ENCODE measurements at regions not wholly inside any gene's neighbourhood (a gene's known extent, or its start where the extent isn't known, plus 50 kb on each side); places are given as distances from the start of the nearest gene placed in this dataset.
"Not testable (repeated sequence)": the region's sequence is repeated elsewhere in the genome, so short reads cannot be mapped to it uniquely, and the experiment has no call there.

DNA sequence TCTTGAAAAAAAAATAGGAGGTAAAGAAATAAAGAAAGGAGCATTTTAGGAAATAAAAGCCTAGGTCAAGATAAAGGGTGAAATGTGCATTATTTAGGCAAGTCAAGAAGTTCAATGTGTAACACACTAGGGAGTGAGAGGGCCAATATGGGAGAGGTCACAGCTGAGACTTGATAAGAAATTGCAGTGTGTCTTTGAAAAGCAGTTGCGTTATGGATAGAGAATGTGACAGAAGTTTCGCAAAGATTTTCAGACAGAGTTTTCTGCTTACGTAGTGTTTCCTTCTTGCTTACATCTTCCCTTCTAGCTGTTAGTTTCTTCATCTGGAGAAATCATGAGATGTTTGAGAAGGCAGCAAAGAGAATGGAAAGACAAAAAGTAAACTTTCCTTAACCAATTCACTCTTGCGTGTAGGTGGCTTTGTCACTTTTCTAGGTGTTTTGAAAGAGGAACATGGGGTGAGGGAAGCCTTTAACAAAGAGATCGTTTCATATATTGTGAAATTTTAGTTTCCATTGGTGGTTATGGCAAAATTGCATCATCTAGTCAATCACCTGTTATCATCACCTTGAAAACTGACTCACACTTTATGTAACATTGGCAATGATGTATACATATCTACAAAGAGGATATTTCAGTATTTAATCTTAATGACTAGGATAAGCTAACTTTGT lies 975.5 kb downstream of the OLFM4 start:
- no peak for DNase-seq

DNA sequence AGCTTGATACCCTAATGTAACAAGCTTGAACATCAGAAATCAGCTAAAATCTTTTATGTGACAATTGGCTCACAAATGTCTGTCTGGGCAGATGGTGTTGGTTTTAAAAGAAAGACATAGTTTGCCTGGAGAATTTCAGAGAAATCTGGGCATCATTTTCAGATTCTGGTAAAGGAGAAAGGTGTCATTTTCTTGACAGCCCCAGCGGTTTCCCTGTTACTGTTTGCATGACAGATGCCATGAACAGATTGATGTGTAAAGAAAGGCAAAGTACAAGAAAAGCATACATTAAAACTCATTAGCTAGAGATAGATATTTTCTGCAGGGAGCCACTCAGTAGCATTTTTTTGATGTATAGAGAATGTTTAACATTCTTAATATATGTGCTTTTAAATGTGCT lies 987.9 kb downstream of the OLFM4 start:
- DNase-seq, result no peak

- DNase-seq, result no peak
Observed at GRCh38 chr13:54018485-54018884, 989.9 kb downstream of the OLFM4 start.

DNA sequence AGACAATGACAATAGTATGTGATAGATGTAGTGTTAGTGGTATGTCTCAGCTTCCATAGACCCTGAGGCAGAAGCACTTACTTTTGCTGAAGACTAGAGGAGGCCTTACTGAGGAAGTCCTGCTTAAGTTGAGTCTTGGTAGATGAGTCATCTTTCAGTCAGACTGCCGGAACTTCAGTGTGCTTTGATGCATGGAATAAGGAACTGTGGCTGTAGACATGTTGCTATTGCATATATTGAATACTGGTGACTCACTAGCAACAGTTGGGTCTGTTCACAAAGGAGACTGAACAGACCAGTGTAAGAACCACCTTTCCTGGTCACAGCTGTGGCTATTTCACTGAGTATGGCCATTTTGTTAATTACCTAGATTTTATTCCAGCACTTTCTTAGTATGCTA lies 1000.6 kb downstream of the OLFM4 start:
- no peak for DNase-seq

- no peak for DNase-seq
Observed at GRCh38 chr13:54029720-54030119, 1001.1 kb downstream of the OLFM4 start.

DNA sequence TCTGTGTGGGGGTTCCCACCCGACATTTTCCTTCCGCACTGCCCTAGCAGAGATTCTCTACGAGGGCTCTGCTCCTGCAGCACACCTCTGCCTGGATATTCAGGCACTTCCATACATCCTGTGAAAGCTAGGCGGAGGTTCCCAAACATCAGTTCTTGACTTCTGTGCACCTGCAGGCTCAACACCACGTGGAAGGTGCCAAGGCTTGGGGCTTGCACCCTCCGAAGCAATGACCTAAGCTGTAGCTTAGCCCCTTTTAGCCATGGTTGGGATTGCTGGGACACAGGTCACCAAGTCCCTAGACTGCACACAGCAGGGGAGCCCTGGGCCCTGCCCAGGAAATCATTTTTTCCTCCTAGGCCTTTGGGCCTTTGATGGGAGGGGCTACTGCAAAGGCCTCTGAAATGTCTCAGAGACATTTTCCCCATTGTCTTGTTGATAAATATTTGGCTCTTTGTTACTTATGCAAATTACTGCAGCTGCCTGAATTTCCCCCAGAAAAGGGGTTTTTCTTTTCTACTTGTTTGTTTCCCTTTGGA lies 1004.8 kb downstream of the OLFM4 start:
- no peak for DNase-seq

- no peak for DNase-seq
Observed at GRCh38 chr13:54034047-54034446, 1005.4 kb downstream of the OLFM4 start.

- not testable (repeated sequence) for DNase-seq
Observed at GRCh38 chr13:54057416-54057815, 1028.8 kb downstream of the OLFM4 start.

- not testable (repeated sequence) for DNase-seq
Observed at GRCh38 chr13:54069958-54070357, 1041.3 kb downstream of the OLFM4 start.

DNA sequence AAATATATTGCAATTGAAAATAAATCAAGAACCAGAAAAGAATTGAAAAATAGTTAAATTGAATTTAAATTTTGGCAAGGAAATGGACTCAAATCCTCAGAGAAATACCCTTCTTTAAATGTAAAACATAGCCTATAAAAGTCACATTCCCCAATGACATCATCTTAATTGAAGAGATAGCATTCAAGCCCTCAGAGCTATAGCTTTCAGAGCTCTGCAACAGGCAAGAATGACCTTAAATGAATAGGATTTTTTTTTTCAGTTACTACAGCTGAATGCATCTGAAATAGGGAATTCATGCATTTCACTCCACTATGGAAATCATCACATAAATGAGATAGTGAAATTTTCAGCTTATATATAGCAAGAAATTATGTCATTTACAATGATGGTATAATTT lies 1049.0 kb downstream of the OLFM4 start:
- no peak for DNase-seq

GRCh38 chr13:54078271-54078870 lies 1049.8 kb downstream of the OLFM4 start:
- DNase-seq, result peak; percentile 12

DNA sequence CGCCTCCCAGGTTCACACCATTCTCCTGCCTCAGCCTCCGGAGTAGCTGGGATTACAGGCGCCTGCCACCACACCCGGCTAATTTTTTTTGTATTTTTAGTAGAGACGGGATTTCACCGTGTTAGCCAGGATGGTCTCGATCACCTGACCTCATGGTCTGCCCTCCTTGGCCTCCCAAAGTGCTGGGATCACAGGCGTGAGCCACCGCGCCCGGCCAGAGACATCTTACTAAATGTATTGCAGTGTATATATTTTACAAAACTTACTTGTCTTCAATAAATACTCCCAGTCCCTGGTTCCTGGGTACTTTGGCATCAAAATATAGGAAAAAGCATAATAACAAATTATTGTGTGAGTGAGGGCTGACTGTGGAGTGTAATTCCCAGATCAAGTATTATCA lies 1053.7 kb downstream of the OLFM4 start:
- DNase-seq, result not testable (repeated sequence)

DNA sequence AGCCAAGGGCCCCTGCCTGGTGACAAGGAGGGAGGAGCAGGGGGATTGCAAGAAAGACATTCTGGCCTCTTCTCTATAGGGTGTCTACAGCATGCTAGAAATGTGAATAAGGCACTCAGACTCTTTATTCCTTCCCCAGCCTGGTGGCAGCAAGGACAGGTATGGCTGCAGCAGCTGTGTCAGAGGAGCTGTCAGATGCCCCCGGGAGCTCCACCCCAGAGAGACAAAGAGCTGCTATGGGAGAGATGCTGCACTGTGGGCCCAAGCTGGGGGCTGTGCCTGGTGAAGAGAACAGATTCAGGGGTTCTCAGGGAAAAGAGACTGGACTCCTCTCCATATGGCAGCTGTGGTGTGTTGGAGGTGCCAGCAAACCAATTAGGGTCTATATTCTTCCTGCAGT lies 1063.3 kb downstream of the OLFM4 start:
- DNase-seq, result no peak

DNA sequence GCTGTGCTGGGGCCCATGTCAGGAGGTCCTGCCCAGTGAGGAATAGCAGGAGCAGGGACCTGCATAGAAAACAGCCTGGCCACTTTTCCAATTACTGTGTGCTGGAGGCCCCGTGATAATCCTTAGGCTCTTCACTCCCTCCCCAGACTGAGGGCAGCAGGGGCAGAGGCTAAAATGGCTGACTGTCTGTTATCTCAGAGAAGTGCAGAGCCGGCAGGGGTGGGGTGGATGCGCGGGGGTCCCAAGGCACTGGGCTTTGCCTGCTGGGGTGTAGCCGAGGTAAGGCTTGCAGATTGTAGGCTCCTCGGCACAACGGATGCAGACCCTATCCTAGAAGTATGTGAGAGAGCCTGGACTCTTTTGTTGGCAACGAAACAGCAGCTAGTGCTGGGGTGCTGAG lies 1064.1 kb downstream of the OLFM4 start:
- no peak for DNase-seq

DNA sequence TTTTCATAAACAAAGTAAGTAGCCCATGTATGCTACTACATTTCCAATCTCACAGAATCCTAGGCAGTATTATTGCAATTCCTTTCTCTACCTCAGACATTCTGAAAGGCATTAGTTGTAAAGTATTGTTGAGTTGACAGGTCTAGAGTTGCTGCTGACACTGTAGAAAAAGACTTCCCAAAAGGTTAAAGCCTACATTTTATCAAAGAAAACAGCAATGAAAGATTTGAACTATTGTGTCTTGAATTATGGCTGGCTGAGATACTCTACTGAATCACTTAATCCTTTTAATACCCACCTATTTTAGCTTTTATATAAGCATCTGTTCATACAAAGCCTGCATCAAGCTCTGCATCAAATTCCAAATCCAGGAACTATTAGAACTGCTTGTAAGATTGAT lies 1082.0 kb downstream of the OLFM4 start:
- DNase-seq, result no peak

DNA sequence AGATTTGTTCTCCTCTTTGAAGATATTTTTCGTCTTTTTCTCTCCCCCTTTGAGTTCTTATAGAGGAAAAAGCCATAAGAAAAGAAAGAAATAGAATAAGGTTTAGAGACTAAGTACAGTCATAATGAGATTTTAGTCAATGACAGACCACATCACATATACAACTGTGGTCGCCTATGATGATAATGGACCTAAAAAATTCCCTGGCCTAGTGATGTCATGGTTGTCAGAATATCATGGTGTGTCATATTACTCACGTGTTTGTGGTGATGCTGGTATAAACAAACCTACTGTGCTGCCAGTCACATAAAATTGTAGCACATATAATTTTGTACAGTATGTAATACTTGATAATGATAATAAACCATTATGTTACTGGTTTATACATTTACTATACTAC lies 1096.1 kb downstream of the OLFM4 start:
- no peak for DNase-seq

GRCh38 chr13:54130931-54131330 lies 1102.3 kb downstream of the OLFM4 start:
- DNase-seq, result not testable (repeated sequence)

DNA sequence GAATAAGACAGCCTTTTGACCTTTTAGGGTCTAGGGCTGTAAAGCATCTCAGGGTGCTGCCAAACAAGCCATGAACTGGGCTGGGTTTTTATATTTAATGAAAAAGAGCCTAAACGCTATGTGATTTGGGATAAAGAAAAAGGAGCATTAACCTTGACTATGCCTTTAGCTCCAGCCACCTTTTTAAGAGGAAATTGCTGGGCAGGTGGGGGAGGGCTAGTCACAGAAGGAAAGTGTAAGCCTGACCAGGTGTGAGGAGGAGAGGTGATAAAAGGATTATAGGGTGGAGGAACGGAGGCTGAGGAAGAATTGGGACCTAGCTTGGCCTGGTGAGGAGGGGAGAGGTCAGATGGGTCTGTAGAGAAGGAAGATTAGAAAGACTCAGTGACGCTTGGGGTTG lies 1102.8 kb downstream of the OLFM4 start:
- DNase-seq, result not testable (repeated sequence)

DNA sequence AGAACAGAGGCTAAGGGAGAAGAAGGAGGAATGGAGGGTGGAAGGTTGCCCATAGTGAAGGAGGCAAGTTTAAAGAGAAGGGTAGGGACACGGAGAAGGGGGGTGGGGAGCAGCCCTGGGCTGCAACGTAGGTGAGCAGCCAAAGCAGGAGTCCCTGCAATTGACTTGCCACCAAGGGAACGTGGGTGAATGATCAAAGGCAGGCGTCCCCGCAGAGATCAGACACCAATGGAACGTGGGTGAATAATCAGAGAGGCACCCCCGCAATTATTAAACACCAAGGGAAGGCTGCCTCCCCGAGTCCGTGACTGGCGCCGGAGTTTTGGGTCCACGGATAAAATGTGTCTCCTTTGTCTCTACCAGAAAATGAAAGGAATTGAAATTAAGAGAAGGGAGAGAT lies 1103.5 kb downstream of the OLFM4 start:
- DNase-seq, result not testable (repeated sequence)

DNA sequence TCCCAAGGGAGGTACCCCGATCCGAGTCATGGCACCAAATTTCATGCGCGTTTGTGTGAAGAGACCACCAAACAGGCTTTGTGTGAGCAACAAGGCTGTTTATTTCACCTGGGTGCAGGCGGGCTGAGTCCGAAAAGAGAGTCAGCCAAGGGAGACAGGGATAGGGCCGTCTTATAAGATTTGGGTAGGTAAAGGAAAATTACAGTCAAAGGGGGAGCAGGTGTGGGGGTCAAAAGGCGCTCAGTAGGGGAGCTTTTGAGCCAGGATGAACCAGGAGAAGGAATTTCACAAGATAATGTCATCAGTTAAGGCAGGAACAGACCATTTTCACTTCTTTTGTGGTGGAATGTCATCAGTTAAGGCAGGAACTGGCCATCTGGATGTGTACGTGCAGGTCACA lies 1104.1 kb downstream of the OLFM4 start:
- not testable (repeated sequence) for DNase-seq

GRCh38 chr13:54133746-54134145 lies 1105.1 kb downstream of the OLFM4 start:
- DNase-seq, result no peak

DNA sequence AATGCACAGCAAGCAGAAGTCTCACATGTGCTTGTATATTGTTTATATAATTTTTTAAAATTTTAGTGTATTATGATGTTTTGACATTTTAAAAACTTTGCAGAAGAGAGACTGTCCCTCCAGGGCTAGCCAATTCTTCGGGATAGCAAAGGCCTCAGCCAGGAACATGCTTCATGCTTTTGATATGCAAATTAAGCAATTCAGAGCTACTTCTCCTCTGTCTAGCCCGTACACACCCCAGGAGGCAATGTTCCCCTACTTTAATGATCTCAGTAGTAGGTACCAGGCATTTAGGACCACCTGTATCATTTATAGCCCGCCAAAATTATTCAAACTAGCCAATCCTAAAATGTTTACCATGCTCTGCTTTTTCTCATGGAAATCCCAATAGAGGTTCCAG lies 1116.2 kb downstream of the OLFM4 start:
- DNase-seq, result no peak

DNA sequence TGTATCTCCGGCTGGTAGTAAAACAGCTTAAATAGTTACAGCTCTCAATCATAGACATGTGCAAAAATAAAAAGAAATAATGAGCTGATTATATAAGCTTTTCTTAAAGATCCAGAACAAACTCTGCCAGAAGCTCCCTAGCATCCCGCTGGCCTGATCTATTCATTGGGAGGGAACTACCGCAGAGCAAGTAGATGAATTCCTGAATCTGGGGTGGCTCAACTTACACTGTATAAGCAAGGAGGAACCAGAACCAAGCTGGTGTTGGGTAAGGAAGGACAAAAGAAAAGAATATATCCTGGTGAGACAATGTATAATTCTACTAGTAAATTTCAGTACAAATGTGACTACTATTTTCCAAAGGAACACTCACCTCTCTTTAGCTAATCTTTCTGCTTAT lies 1122.2 kb downstream of the OLFM4 start:
- no peak for DNase-seq

GRCh38 chr13:54162069-54162468 lies 1133.5 kb downstream of the OLFM4 start:
- no peak for DNase-seq
